Activated naive CD4-positive, alpha-beta T cell treated with anti-CD3 and anti-CD28 coated beads, Interleukin-2, amount 50 U/mL, for 72 hours (primary cell): ENCODE measurements at regions not wholly inside any gene's neighbourhood (a gene's known extent, or its start where the extent isn't known, plus 50 kb on each side); places are given as distances from the start of the nearest gene placed in this dataset.

Source experiments
- ATAC-seq, 2 donors: fragments of 150-1000 bp; cut with Tn5 transposase; 2 replicates each; pipeline ENCODE4 v1.10.0; 2021; ENCODE audit warnings: mild to moderate bottlenecking in 2 of 2, moderate library complexity in 2 of 2
- DNase-seq, 2 donors: peaks; one replicate each; pipeline ENCODE4 v3.0.0; 2021 to 2022; ENCODE audit warnings: low spot score in 2 of 2
- H3K27ac Mint-ChIP-seq, 2 donors: one replicate each; pipeline ENCODE4 v1.8.0; 2022; ENCODE audit warnings: mild to moderate bottlenecking in 2 of 2, mixed read lengths in 2 of 2
- H3K36me3 Mint-ChIP-seq, 2 donors: one replicate each; pipeline ENCODE4 v1.8.0; 2022; ENCODE audit warnings: mixed read lengths in 2 of 2
- H3K9me3 Mint-ChIP-seq, 2 donors: one replicate each; pipeline ENCODE4 v1.8.0; 2022; ENCODE audit warnings: mixed read lengths in 2 of 2

GRCh38 chr2:103798291-103798690, 1036.5 kb downstream of the TMEM182 start:
- DNase-seq = no peak
- Mint-ChIP-seq H3K27ac (no peak overlapping the region), H3K9me3 (peaks cover 11 to 21% of the 10 kb centered on the region in 2 donors), H3K36me3 (no peaks in the 10 kb centered on the region)
- no peak for ATAC-seq

DNA sequence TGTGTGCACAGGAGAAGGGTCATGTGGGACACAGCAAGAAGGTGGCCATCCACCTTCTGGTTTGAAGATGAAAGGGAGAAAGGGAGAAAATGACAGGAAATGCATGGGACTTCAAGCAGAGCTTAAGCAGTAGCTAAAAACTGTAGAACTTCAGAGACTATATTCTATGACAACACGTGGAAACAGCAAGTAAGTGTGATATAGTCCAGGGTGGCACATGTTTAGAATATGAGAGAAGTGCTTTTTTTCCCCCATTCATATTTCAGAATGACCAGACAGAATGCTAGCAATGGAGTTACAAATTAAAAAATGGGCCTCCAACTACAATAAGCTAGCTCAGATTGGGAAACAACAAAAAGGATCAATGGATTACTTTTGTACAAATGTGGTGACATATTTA, 1042.2 kb downstream of the TMEM182 start:
- no peak for ATAC-seq
- peaks cover 17 to 22% of the 10 kb centered on the region in 2 donors for H3K9me3 Mint-ChIP-seq
- no peaks in the 10 kb centered on the region for H3K36me3 Mint-ChIP-seq
- no peak overlapping the region for H3K27ac Mint-ChIP-seq
- DNase-seq = no peak

DNA sequence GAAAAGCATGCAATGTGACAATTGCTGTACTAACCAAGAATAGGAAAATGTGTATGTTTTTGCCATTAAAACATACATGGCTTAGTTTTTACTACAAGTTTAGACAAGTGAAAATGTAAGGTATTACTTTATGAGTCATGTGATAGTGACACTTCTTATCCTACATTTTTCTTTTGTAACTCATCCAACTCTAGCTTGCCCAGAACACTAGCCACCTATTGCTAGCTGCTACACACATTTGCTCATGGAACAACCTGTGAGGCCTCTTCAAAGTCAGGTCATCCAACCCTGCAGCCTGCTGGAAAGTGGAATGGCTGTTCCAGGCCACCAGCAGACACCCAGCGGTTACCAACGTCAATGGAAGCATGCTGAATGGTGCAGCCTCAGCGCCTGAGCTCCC, 1043.9 kb downstream of the TMEM182 start:
- DNase-seq = no peak
- no peak for ATAC-seq
- H3K27ac Mint-ChIP-seq = no peak overlapping the region
- no peaks in the 10 kb centered on the region for H3K36me3 Mint-ChIP-seq
- peaks cover 22 to 30% of the 10 kb centered on the region in 2 donors for H3K9me3 Mint-ChIP-seq

DNA sequence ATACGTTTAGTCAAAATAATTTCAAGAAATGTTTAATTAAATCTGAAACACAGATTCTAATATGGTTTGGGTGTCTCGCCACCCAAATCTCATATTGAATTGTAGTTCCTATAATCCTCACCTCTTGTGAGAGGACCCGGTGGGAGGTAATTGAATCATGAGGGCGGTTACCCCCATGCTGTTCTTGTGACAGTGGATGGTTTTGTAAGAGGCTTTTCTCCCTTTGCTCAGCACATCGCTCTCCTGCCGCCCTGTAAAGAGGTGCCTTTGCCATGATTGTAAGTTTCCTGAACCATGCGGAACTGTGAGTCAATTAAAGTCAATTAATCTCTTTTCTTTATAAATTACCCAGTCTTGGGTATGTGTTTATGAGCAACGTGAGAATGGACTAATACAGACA, 1045.1 kb upstream of the POU3F3 start:
- ATAC-seq (no peak), DNase-seq (no peak)
- H3K36me3 Mint-ChIP-seq = no peaks in the 10 kb centered on the region
- H3K27ac Mint-ChIP-seq = no peak overlapping the region
- peaks cover 12 to 17% of the 10 kb centered on the region in 2 donors for H3K9me3 Mint-ChIP-seq

GRCh38 chr2:103809415-103809814, 1044.5 kb upstream of the POU3F3 start:
- Mint-ChIP-seq H3K36me3 (no peaks in the 10 kb centered on the region), H3K27ac (no peak overlapping the region), H3K9me3 (peaks cover 12 to 15% of the 10 kb centered on the region in 2 donors)
- ATAC-seq (no peak), DNase-seq (no peak)

DNA sequence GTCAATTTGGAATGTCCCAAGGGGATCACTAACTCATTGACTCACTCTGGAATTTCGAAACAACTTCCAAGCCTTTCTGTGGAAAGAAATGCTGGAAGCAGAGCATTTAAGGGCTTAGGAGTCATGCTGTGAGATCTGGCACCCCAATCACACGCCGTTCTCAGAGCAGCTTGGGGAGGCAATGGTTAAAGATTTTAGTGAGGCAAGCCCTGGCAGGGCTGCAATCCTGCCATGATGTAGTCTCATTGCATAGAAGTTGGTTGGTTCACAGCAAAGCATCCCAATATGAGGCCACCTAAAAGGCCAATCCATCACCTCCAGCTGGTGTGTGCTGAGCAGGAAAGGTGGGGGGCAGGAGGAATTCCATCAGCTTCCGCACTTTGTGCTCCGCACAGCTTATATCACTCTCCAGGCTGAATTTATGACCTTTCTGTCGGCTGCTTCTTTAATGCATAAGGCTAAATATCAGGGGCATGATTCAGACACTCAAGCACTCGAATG, 1043.9 kb upstream of the POU3F3 start:
- peaks cover 12 to 15% of the 10 kb centered on the region in 2 donors for H3K9me3 Mint-ChIP-seq
- DNase-seq = no peak
- no peaks in the 10 kb centered on the region for H3K36me3 Mint-ChIP-seq
- no peak for ATAC-seq
- H3K27ac Mint-ChIP-seq = no peak overlapping the region

- DNase-seq (no peak), ATAC-seq (no peak)
- no peak overlapping the region for H3K27ac Mint-ChIP-seq
- H3K9me3 Mint-ChIP-seq = peaks cover 13 to 15% of the 10 kb centered on the region in 2 donors
- no peaks in the 10 kb centered on the region for H3K36me3 Mint-ChIP-seq
Measured at GRCh38 chr2:103810875-103811274, 1043.0 kb upstream of the POU3F3 start.

GRCh38 chr2:103814016-103814415, 1039.9 kb upstream of the POU3F3 start:
- H3K27ac Mint-ChIP-seq = no peak overlapping the region
- ATAC-seq (no peak), DNase-seq (no peak)
- peaks cover 10 to 12% of the 10 kb centered on the region in 2 donors for H3K9me3 Mint-ChIP-seq
- peaks cover 0 to 6% of the 10 kb centered on the region in 2 donors for H3K36me3 Mint-ChIP-seq

- H3K36me3 Mint-ChIP-seq = peaks cover 0 to 6% of the 10 kb centered on the region in 2 donors
Measured at GRCh38 chr2:103815731-103816130, 1038.2 kb upstream of the POU3F3 start.

DNA sequence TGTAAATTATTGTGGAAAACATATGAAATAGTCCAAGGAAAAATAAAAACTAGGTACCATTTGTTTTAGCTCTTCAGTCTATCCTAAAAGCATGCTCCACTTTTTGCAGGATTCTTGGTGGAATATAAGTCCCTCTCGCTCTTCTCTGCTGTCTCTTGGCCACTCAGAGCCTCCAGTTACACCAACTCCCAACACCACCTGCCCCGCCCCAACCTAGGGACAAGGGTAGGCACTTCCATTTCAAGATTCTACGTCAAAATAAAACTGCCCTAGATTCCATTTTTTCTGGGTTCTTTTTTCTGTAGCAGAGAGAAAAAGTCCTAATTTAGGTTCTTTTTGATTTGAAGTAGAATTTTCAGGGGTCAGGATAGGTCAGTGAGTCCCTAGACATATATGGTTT, 1036.2 kb upstream of the POU3F3 start:
- Mint-ChIP-seq H3K27ac (no peak overlapping the region), H3K36me3 (peaks cover 0 to 6% of the 10 kb centered on the region in 2 donors), H3K9me3 (peaks cover 4 to 11% of the 10 kb centered on the region in 2 donors)
- ATAC-seq (no peak), DNase-seq (no peak)

More at GRCh38 chr2:103815731-103816130, 1038.2 kb upstream of the POU3F3 start:
- Mint-ChIP-seq H3K9me3 (peaks cover 4 to 5% of the 10 kb centered on the region in 2 donors), H3K27ac (no peak overlapping the region)
- no peak for DNase-seq
- ATAC-seq = no peak

- no peak for DNase-seq
- Mint-ChIP-seq H3K9me3 (peaks cover 4 to 11% of the 10 kb centered on the region in 2 donors), H3K27ac (no peak overlapping the region), H3K36me3 (peaks cover 0 to 6% of the 10 kb centered on the region in 2 donors)
- ATAC-seq = no peak
Measured at GRCh38 chr2:103818176-103818575, 1035.7 kb upstream of the POU3F3 start.

- H3K36me3 Mint-ChIP-seq = peaks cover 0 to 6% of the 10 kb centered on the region in 2 donors
- DNase-seq = no peak
- no peak overlapping the region for H3K27ac Mint-ChIP-seq
- peaks cover 4 to 11% of the 10 kb centered on the region in 2 donors for H3K9me3 Mint-ChIP-seq
- ATAC-seq = no peak
Measured at GRCh38 chr2:103819599-103819998, 1034.3 kb upstream of the POU3F3 start.

- peaks cover 12 to 25% of the 10 kb centered on the region in 2 donors for H3K9me3 Mint-ChIP-seq
- no peak overlapping the region for H3K27ac Mint-ChIP-seq
- H3K36me3 Mint-ChIP-seq = peaks cover 0 to 11% of the 10 kb centered on the region in 2 donors
- DNase-seq = no peak
- ATAC-seq = no peak
Measured at GRCh38 chr2:103823847-103824246, 1030.1 kb upstream of the POU3F3 start.

- H3K27ac Mint-ChIP-seq = no peak overlapping the region
- DNase-seq = no peak
- H3K9me3 Mint-ChIP-seq = peaks cover 10 to 19% of the 10 kb centered on the region in 2 donors
- ATAC-seq = no peak
- H3K36me3 Mint-ChIP-seq = no peaks in the 10 kb centered on the region
Measured at GRCh38 chr2:103847276-103847675, 1006.6 kb upstream of the POU3F3 start.

DNA sequence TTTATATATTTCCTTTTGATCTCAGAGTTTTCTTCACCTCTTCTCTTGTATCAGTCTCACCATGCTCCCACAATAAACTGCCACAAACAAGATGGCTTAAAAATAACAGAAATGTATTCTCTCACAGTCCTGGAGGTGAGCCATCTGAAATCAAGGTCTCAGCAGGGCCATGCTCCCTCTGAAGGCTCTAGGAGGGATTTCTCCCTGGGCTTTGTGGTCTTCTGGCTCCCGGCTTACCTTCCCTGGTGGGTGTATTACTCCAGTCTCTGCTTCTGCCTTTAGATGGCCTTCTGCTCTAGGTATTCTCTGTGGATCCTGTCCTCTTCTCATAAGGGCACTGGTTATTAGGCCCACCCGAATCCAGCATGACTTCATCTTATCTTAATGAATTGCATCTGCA, 994.7 kb upstream of the POU3F3 start:
- DNase-seq (no peak), ATAC-seq (no peak)
- Mint-ChIP-seq H3K9me3 (peaks cover 13 to 16% of the 10 kb centered on the region in 2 donors), H3K27ac (no peak overlapping the region), H3K36me3 (no peaks in the 10 kb centered on the region)

DNA sequence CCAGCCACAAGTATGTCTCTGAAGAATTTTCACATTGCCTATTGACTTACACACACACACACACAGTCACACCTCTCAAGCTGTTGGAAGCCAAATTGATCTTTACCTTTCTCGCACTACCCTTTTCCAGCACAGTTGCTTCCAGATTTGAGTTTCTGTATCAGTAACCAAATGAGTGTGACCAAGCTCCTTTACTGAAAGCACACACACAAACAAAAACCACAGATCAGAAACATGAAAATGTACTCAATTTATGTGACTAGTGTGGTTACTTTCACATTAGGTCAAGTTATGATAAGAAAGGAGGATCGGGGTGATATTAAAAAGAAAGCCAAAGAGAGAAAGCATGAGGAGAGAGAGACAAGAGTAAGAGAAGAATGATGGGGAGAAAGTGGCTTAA, 993.9 kb upstream of the POU3F3 start:
- Mint-ChIP-seq H3K36me3 (no peaks in the 10 kb centered on the region), H3K9me3 (peaks cover 13 to 16% of the 10 kb centered on the region in 2 donors), H3K27ac (no peak overlapping the region)
- no peak for ATAC-seq
- DNase-seq = no peak

GRCh38 chr2:103868396-103868795, 985.5 kb upstream of the POU3F3 start:
- no peak for ATAC-seq
- no peaks in the 10 kb centered on the region for H3K36me3 Mint-ChIP-seq
- no peak overlapping the region for H3K27ac Mint-ChIP-seq
- no peak for DNase-seq
- H3K9me3 Mint-ChIP-seq = peaks cover 13 to 16% of the 10 kb centered on the region in 2 donors

DNA sequence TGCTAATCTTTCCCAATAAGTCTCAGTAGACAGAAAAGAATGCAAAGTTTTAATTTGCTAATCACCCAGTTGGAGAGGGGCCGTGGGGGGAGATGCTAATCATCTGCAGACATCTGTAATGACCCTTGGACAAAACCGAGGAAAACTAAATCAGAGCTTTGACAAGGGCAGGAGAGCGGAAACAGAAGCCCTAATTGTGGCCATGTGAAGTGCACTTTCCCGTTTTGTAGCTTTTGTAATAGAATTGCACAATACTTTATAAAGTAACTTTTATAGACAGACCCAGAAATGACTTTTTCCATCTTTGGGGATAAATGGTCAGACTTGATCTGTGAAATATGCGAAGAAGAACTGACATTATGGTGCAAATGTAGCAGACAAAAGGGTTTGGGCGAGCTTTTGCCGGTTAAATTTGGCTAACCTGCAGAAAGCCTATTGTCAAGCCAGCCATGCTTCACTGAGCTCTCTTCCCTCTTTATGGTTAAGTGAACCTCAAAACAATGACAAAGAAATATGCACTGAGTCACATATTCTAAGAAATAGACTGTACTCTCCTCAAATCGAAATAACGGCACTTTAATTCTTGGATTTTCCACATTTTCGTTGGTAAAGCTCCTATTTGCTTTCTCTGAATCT, 980.1 kb upstream of the POU3F3 start:
- H3K27ac Mint-ChIP-seq = no peak overlapping the region
- no peaks in the 10 kb centered on the region for H3K36me3 Mint-ChIP-seq
- DNase-seq = no peak
- ATAC-seq = no peak
- peaks cover 13% of the 10 kb centered on the region in 2 donors for H3K9me3 Mint-ChIP-seq
